ENCODE measurements at regions not wholly inside any gene's neighbourhood (a gene's known extent, or its start where the extent isn't known, plus 50 kb on each side); places are given as distances from the start of the nearest gene placed in this dataset. TPM values are rescaled to one million over a fixed set of nuclear protein-coding genes. Genes with fewer than 3 reads are reported as not detected.

DNA sequence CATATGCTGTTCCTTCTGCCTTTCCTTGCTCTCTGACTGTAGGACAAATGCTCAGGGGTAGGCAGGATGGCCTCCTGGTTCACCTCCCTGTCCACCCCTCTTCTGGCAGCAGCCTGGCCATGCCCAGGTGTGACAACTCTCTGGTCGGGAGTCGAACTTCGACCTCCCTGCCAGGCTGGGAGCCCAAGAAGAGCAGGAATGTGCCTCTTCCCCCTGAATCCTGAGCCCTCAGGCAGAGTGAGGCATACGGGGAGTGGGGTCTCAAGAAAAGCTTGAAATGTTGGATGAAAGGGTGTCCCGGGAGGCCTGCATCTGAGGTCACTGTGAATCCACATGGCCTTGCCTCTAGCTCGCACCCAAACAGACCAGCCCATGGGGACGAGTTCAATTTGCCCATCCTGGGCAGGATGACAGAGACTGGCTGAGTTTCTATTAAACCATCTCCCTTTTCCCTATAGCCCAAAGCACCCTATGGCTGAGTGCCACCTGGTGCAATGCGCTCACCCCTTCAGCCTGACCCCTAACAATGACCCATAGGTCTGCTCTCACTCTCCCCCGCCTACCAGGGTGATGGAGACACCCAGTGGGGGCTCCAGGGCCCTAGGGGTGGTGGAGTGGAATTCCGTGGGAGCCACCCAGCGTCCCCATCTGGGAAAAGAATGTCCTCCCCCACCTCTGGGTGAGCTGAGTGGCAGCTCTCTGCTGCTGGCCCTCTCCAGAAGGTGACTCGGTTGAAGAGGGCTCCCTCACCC, 52.9 kb upstream of the DIO3 start:
- DNase-seq (no peak), ATAC-seq (no peak)
- intact Hi-C loops (cut with micrococcal nuclease) = no loop called here

DNA sequence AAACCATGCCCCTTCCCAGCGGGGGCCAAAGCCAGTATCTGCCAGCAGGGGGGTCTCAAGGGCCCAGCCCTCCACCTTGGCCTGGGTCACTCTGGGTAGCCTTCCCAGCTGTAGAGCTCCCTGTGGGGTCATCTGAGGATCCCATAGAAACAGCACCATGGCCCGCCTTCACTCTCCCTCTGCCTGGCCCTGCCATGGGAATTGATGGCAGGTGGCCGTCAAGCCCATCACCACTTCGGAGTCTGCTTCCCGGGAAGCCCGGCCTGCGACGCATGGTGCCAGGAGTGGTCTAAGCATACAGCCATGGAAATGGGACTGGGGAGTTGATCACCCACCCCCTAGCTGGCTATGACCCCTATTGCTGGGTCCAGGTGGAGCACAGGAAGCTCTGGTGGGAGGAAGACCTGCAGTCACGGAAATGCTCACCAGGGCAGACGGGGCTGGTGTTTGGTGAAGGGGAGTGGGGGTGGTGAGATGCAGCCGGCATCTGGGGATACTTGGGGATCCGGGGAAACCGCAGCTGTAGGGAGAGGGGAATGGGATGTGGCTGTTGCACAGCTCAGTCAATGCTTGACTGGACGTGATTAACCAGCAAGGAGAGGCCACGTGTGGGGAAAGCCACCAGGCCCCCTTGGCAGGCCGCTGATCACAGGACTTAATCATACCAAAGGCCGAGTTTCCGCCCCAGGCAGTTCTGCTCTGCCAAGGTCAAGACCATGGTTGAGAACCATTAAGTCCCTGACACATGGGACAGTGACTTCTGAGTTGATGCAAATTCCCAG, 52.2 kb upstream of the DIO3 start:
- DNase-seq (no peak), ATAC-seq (no peak)
- intact Hi-C loops (cut with micrococcal nuclease) = no loop called here

DNA sequence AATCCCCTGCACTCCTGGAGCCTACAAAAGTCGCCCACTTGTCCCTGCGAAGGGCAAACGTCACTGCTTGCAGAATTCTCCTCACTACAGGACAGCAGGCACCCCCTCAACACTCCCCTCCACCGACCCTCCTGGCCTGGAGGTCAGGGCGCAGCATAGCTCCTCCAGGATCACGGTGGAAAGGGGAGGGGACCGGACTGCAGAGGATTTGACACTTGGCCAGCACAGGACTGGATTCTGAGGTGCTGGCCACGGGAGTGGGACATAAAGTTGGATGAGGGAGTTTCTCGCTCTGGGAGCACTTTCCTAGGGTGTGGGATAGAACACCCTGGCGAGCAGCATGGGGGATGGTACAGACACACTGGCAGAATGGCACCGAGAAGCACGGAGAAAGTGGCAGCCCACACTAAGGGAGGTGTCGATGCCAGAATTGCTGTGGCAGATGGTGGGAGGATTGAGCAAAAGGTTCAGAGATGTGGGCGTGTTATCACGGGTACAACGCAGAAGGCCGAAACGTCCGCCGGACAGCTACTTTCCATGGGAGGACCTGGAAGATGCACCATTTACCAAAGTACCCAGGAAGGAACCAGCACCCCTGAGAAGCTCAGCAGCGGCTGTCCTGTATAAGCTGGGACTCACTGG, 51.4 kb upstream of the DIO3 start:
- intact Hi-C loops (cut with micrococcal nuclease) = no loop called here
- ATAC-seq (no peak), DNase-seq (no peak)

DNA sequence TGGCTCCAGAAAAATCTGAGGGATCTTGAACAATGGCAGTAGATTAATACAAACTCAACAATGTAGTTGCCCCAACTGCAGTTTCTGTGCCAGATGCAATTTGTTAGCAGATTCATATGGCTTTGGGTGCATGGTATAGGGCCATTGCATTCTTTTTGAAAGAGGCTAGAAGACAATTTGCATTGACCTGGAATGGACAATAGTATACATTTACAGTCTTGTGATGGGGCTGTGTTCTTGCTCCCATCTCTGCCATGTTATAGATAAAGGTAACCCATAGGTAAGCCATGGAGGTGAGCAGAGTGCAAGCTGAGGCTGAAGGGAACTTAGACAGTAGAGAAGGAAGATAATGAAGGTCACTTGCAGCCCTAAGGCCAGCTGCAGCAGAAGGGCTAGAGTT, 50.1 kb upstream of the DIO3 start:
- DNase-seq (no peak), ATAC-seq (no peak)
- intact Hi-C loops (cut with micrococcal nuclease) = no loop called here

Small RNA genes lying in the stretch of these regions (microRNA-seq; reads per million reads assigned to microRNA genes)
- 3.9 reads per million for gene MIR1185-1 (ENCODE audit: borderline number of aligned reads)
- gene MIR1185-2 (ENCODE audit: borderline number of aligned reads) = not detected
- gene MIR1193 (ENCODE audit: borderline number of aligned reads) = not detected
- gene MIR1197 (ENCODE audit: borderline number of aligned reads) = not detected
- gene MIR134 (ENCODE audit: borderline number of aligned reads) = 26.5 reads per million, percentile 22 among the genes with 10 or more reads in this experiment
- gene MIR154 (ENCODE audit: borderline number of aligned reads) = 113 reads per million, percentile 40 among the genes with 10 or more reads in this experiment
- gene MIR299 (ENCODE audit: borderline number of aligned reads) = 45.1 reads per million, percentile 29 among the genes with 10 or more reads in this experiment
- not detected for gene MIR300 (ENCODE audit: borderline number of aligned reads)
- gene MIR323A (ENCODE audit: borderline number of aligned reads) = 3.9 reads per million
- gene MIR323B (ENCODE audit: borderline number of aligned reads) = not detected
- gene MIR329-1 (ENCODE audit: borderline number of aligned reads) = not detected
- not detected for gene MIR329-2 (ENCODE audit: borderline number of aligned reads)
- gene MIR369 (ENCODE audit: borderline number of aligned reads) = 307 reads per million, percentile 61 among the genes with 10 or more reads in this experiment
- gene MIR376A1 (ENCODE audit: borderline number of aligned reads) = not detected
- not detected for gene MIR376A2 (ENCODE audit: borderline number of aligned reads)
- 19.6 reads per million, percentile 17 among the genes with 10 or more reads in this experiment for gene MIR376B (ENCODE audit: borderline number of aligned reads)
- 971 reads per million, percentile 76 among the genes with 10 or more reads in this experiment for gene MIR376C (ENCODE audit: borderline number of aligned reads)
- 9.8 reads per million, percentile 4 among the genes with 10 or more reads in this experiment for gene MIR377 (ENCODE audit: borderline number of aligned reads)
- 181 reads per million, percentile 50 among the genes with 10 or more reads in this experiment for gene MIR379 (ENCODE audit: borderline number of aligned reads)
- not detected for gene MIR380 (ENCODE audit: borderline number of aligned reads)
- 91.2 reads per million, percentile 36 among the genes with 10 or more reads in this experiment for gene MIR381 (ENCODE audit: borderline number of aligned reads)
- gene MIR382 (ENCODE audit: borderline number of aligned reads) = 75.5 reads per million, percentile 35 among the genes with 10 or more reads in this experiment
- 224 reads per million, percentile 55 among the genes with 10 or more reads in this experiment for gene MIR409 (ENCODE audit: borderline number of aligned reads)
- 883 reads per million, percentile 75 among the genes with 10 or more reads in this experiment for gene MIR411 (ENCODE audit: borderline number of aligned reads)
- not detected for gene MIR412 (ENCODE audit: borderline number of aligned reads)
- 9.8 reads per million, percentile 4 among the genes with 10 or more reads in this experiment for gene MIR485 (ENCODE audit: borderline number of aligned reads)
- 9.8 reads per million, percentile 4 among the genes with 10 or more reads in this experiment for gene MIR487A (ENCODE audit: borderline number of aligned reads)
- 168 reads per million, percentile 48 among the genes with 10 or more reads in this experiment for gene MIR487B (ENCODE audit: borderline number of aligned reads)
- gene MIR494 (ENCODE audit: borderline number of aligned reads) = 22.5 reads per million, percentile 19 among the genes with 10 or more reads in this experiment
- gene MIR495 (ENCODE audit: borderline number of aligned reads) = 10.8 reads per million, percentile 7 among the genes with 10 or more reads in this experiment
- 3.9 reads per million for gene MIR496 (ENCODE audit: borderline number of aligned reads)
- gene MIR539 (ENCODE audit: borderline number of aligned reads) = 5.9 reads per million
- not detected for gene MIR541 (ENCODE audit: borderline number of aligned reads)
- 8.8 reads per million for gene MIR543 (ENCODE audit: borderline number of aligned reads)
- gene MIR544A (ENCODE audit: borderline number of aligned reads) = not detected
- gene MIR654 (ENCODE audit: borderline number of aligned reads) = 18.6 reads per million, percentile 15 among the genes with 10 or more reads in this experiment
- gene MIR655 (ENCODE audit: borderline number of aligned reads) = not detected
- 2.9 reads per million for gene MIR656 (ENCODE audit: borderline number of aligned reads)
- gene MIR668 (ENCODE audit: borderline number of aligned reads) = not detected
- not detected for gene MIR758 (ENCODE audit: borderline number of aligned reads)
- gene MIR889 (ENCODE audit: borderline number of aligned reads) = 41.2 reads per million, percentile 28 among the genes with 10 or more reads in this experiment
